C1 segment of cervical spinal cord (tissue), 14 donors: ENCODE measurements at regions not wholly inside any gene's neighbourhood (a gene's known extent, or its start where the extent isn't known, plus 50 kb on each side); places are given as distances from the start of the nearest gene placed in this dataset.
"Not testable (repeated sequence)": the region's sequence is repeated elsewhere in the genome, so short reads cannot be mapped to it uniquely, and the experiment has no call there.

ENCODE experiments used
- DNase-seq, 14 donors: peaks; one replicate each; lab custom pipeline; 2025; lab: John Stamatoyannopoulos, UW

- DNase-seq = no peak
Measured at GRCh38 chr3:191148131-191148530, 50.9 kb upstream of the OSTN start.

DNA sequence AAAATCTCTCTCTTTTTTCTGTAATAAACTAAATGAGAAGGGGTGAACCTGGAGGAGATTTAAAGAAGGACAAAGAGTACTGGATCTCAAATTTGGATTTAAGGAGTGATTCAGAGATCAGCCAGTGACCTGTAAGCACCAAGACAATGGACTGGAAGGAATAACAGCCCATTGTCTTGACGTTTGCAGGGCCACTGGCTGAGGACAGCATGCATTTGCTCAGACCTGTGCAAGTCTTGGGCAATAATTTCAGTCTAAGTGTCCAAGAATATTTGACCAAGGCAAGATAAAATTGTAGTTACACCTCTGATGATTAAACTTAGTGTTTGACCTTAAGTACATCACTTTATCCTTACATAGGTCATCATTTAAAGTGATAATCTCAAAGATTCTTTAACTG lies 55.8 kb upstream of the OSTN start:
- no peak for DNase-seq

DNA sequence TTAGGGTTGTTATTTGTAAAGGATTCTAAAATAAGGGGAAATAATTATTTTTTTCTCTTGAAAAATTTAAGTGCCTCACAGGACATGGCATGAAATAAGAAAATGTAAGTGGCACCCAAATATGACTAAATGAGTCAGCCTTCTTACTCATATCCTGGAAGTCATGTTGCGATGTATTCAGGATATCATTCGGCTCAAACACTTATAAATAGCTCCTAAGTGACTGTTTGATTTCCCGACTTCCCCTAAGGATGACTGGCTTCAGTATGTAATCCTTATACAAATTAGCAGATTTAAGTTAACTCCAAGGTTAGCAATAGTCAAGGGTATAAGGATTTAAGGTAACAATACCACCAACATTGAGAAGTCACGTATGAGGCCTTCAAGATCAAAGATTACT lies 57.3 kb upstream of the OSTN start:
- no peak for DNase-seq

DNA sequence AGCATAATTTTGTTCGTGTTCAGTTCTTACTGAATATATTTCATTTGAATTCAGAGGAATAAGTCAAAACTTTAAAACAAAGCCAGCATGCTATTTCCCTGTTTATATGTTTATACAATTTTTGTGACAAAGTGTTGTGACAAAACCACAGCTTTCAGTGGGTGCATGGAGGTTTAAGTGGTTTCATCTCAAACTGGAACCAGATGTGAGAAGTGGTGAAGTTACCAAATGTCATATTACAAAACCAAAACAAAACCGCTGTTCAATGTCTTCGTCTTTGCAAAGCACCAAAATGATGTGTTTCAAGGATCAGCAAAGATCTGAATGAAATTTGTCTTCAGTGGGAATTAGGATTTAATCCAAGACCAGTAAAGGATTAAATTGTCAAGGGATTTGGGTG lies 59.3 kb upstream of the OSTN start:
- no peak for DNase-seq

- no peak for DNase-seq
Measured at GRCh38 chr3:191138937-191139336, 60.1 kb upstream of the OSTN start.

GRCh38 chr3:191137708-191138107 lies 61.3 kb upstream of the OSTN start:
- DNase-seq = no peak

DNA sequence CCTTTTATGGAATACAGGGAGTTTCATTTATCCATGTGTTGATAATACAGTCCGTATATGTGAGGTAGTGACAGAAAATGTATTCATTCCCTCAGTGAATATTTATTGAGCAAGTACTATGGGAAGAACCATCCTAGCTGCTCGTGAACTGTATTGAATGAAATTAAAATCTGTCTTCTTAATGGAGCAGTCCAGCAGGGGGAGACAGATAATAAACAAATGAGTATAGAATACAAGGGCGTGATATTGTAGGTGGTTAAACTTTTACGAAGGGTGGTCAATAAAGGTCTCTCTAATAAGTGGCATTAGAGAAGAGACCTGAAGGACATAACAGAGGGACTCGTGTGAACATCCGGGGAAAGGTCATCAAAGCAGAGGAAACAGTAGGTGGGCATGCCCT lies 62.7 kb upstream of the OSTN start:
- DNase-seq = no peak

DNA sequence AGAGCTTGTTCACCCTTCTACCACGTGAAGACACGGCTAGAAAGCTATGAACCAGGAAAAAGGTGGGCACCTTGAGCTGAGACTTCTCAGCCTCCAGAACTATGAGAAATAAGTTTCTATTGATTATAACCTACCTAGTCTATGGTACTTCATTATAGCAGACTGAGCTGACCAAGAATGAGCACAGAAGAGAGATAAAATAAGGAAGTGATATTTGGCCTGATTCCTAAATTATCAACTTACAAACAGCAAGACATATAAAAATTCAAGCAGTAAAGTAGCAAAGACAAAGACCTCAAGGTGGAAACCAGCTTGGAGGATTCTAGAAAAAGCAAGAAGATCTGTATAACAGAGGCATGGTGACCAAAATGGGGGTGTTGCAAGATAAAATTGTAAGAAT lies 63.9 kb upstream of the OSTN start:
- DNase-seq = no peak

GRCh38 chr3:191133359-191133758 lies 65.7 kb upstream of the OSTN start:
- no peak for DNase-seq

- DNase-seq = no peak
Measured at GRCh38 chr3:191131305-191131704, 67.7 kb upstream of the OSTN start.

DNA sequence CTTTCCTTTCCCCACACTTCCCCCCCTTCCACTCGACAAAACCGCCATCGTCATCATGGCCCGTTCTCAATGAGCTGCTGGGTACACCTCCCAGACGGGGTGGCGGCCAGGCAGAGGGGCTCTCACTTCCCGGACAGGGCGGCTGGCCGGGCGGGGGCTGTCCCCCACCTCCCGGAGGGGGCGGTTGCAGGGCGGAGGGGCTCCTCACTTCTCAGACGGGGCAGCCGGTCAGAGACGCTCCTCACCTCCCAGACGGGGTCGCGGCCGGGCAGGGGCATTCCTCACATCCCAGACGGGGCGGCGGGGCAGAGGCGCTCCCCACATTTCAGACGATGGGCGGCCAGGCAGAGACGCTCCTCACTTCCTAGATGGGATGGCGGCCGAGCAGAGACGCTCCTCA lies 74.2 kb upstream of the OSTN start:
- DNase-seq = not testable (repeated sequence)

GRCh38 chr3:191123946-191124345 lies 75.1 kb upstream of the OSTN start:
- DNase-seq = no peak

GRCh38 chr3:191123231-191123630 lies 75.8 kb upstream of the OSTN start:
- DNase-seq = no peak

DNA sequence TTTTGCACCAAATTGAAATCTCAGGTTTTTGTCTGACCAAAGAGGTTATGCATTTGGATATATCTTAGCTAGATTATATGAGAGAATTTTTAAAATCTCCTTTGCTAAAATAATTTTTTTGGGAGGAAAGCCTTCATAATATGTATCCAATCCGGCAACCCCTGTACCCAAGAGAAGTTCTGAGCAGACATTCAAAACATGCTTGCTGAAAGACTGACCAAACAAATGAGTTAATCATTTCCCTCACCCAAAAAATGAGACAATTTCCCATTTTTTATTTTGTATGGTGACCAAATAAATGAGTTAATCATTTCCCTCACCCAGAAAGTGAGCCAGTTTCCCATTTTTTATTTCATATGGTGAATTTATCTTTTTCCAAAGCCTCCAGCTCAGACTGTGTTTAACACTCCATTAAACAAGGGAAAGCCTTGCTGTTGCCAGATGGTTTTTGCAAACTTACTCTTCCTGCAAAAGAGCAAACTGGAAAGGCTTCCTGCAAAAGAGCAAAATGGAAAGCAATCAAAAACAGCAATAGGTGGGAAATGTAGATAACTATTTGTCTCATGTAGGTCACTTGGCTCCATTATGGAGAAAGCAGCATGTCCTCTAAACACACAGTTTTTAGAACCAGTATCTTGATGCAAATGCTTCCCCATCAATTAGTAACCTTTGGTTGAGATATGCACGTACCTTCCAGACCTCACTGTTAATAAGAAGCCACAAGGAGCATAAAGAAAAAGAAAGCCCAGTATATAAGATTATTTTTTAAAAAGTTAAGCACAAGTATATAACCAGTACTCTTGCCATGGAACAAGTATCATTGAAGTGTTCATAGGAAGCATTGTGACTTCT lies 78.4 kb upstream of the OSTN start:
- DNase-seq = no peak

- no peak for DNase-seq
Measured at GRCh38 chr3:191119415-191120295, 79.4 kb upstream of the OSTN start.

GRCh38 chr3:191111722-191112121 lies 87.3 kb upstream of the OSTN start:
- no peak for DNase-seq

DNA sequence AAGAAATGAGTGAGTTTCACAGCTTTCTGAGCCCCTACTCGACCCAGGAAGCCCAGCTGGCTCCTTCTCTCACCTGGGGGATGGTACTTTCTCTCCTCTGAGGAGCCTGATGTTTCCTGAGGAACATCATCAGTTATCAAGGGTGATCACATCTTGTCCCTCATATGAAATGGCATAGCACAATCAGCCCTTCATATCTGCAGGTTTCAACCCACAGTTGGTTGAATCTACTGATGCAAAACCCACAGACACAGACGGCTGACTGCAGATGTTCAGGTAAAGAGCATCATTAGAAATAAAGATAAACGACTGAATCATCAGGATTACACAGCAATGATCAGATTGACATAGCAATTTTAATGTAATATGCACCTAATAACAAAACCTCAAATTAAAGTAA lies 93.6 kb upstream of the OSTN start:
- no peak for DNase-seq

- no peak for DNase-seq
Measured at GRCh38 chr3:191100516-191100915, 98.5 kb upstream of the OSTN start.

GRCh38 chr3:191094057-191094845 lies 104.8 kb upstream of the OSTN start:
- DNase-seq = no peak

- no peak for DNase-seq
Measured at GRCh38 chr3:191087391-191087790, 111.7 kb upstream of the OSTN start.

DNA sequence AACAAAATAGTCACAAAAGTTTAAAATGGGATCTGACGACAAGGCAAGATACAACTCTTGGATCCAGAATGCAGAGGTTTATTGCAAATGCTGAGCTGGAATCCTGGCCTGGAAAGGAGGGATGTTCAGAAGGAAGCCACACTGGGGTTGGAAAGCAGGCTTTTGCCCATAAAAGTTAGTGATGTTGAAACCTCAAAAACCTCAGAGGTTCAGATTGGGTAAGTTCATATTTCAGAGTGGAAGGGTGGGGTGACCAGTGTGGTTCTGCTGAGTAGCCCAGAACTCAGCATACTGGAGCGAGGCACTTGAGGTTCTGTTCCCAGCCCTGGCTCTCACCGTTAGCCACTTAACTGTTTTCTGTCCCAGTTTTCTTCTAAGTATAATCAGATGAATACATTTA lies 114.0 kb upstream of the OSTN start:
- no peak for DNase-seq

DNA sequence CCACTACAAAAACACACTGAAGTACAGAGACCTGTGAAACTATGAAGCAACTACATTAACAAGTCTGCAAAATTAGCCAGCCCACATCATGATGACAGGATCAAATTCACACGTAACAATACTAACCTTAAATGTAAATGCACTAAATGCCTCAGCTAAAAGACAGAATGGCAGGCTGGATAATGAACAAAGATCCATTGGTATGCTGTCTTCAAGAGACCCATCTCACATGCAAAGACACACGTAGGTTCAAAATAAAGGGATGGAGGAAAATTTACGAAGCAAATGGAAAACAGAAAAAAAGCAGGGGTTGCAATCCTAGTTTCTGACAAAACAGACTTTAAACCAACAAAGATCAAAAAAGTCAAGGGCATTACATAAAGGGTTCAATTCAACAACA lies 120.1 kb upstream of the OSTN start:
- not testable (repeated sequence) for DNase-seq
